ENCODE measurements at regions not wholly inside any gene's neighbourhood (a gene's known extent, or its start where the extent isn't known, plus 50 kb on each side); places are given as distances from the start of the nearest gene placed in this dataset.

- H3K4me1 ChIP-seq, result no peaks in the 10 kb centered on the region
Measured at GRCh38 chr14:82528016-82528415, 994.4 kb upstream of the SEL1L start.

GRCh38 chr14:82533351-82533750 is 999.7 kb upstream of the SEL1L start:
- no peak for ATAC-seq

More at GRCh38 chr14:82528016-82528415, 994.4 kb upstream of the SEL1L start:
- intact Hi-C loops (cut with DNase I), result no loop called here
- DNase-seq (no peak), ATAC-seq (no peak)
- Histone ChIP-seq H3K27ac (no peak overlapping the region), H3K4me3 (no peak overlapping the region), H3K9me3 (no peaks in the 10 kb centered on the region), H3K36me3 (no peaks in the 10 kb centered on the region), H3K27me3 (no peaks in the 10 kb centered on the region)
- TF ChIP-seq CTCF (IDR thresholded peaks at IDR 0.05) (no peak), POLR2A (IDR thresholded peaks at IDR 0.05) (no peak)
- 65 to 81% (median 72%) methylated on average over 1 of the region's 1 CpG for WGBS, 4 donors

GRCh38 chr14:82536566-82536965 is 1002.9 kb upstream of the SEL1L start:
- DNase-seq, result no peak
- no peak overlapping the region for H3K4me3 ChIP-seq
- H3K4me1 ChIP-seq, result no peaks in the 10 kb centered on the region
- ATAC-seq, result no peak
- H3K27ac ChIP-seq, result no peak overlapping the region
- 66 to 80% (median 76%) methylated on average over 2 of the region's 2 CpGs for WGBS, 4 donors
- no peaks in the 10 kb centered on the region for H3K36me3 ChIP-seq
- intact Hi-C loops (cut with DNase I), result no loop called here
- H3K27me3 ChIP-seq, result no peaks in the 10 kb centered on the region
- TF ChIP-seq POLR2A (IDR thresholded peaks at IDR 0.05) (no peak), CTCF (IDR thresholded peaks at IDR 0.05) (no peak)
- peaks cover 0 to 4% (median 0%) of the 10 kb centered on the region in 12 donors for H3K9me3 ChIP-seq

More at GRCh38 chr14:82533351-82533750, 999.7 kb upstream of the SEL1L start:
- H3K4me3 ChIP-seq, result no peak overlapping the region
- H3K4me1 ChIP-seq, result no peaks in the 10 kb centered on the region
- no peak for DNase-seq
- intact Hi-C loops (cut with DNase I), result no loop called here
- WGBS, 4 donors, result 54 to 85% (median 69%) methylated on average over 2 of the region's 2 CpGs
- TF ChIP-seq CTCF (IDR thresholded peaks at IDR 0.05) (no peak), POLR2A (IDR thresholded peaks at IDR 0.05) (no peak)
- H3K27me3 ChIP-seq, result no peaks in the 10 kb centered on the region
- H3K27ac ChIP-seq, result no peak overlapping the region
- H3K9me3 ChIP-seq, result no peaks in the 10 kb centered on the region
- no peaks in the 10 kb centered on the region for H3K36me3 ChIP-seq

- no peaks in the 10 kb centered on the region for H3K27me3 ChIP-seq
- no peak overlapping the region for H3K4me3 ChIP-seq
- intact Hi-C loops (cut with DNase I), result no loop called here
- H3K4me1 ChIP-seq, result no peaks in the 10 kb centered on the region
- no peak for DNase-seq
- ATAC-seq, result no peak
- no peak overlapping the region for H3K27ac ChIP-seq
- H3K9me3 ChIP-seq, result peaks cover 0 to 7% (median 0%) of the 10 kb centered on the region in 12 donors
- WGBS, 4 donors, result 68 to 78% (median 69%) methylated on average over 3 of the region's 3 CpGs
- no peaks in the 10 kb centered on the region for H3K36me3 ChIP-seq
- no peak for TF ChIP-seq POLR2A (IDR thresholded peaks at IDR 0.05)
- no peak for TF ChIP-seq CTCF (IDR thresholded peaks at IDR 0.05)
Measured at GRCh38 chr14:82537831-82538230, 1004.2 kb upstream of the SEL1L start.
